Stimulated activated memory B cell treated with anti-CD40 and anti-IgM and Interleukin-4, amounts not matched to agents 10 μg/mL and 1 μg/mL and 100 μg/mL, for 72 hours (primary cell): ENCODE measurements at regions not wholly inside any gene's neighbourhood (a gene's known extent, or its start where the extent isn't known, plus 50 kb on each side); places are given as distances from the start of the nearest gene placed in this dataset.
A peak's percentile ranks its signal among the peaks of the same experiment; 100 is the strongest.

ENCODE experiments used
- ATAC-seq: fragments of 150-1000 bp; cut with Tn5 transposase; 2 replicates; pipeline ENCODE4 v1.10.0; 2021
- H3K27ac Mint-ChIP-seq: one replicate; pipeline ENCODE4 v1.8.0; 2022; ENCODE audit warnings: mild to moderate bottlenecking, mixed read lengths
- H3K27me3 Mint-ChIP-seq: one replicate; pipeline ENCODE4 v1.8.0; 2022; ENCODE audit warnings: mixed read lengths
- H3K36me3 Mint-ChIP-seq: one replicate; pipeline ENCODE4 v1.8.0; 2022; ENCODE audit warnings: mixed read lengths
- H3K4me1 Mint-ChIP-seq: one replicate; pipeline ENCODE4 v1.8.0; 2022; ENCODE audit warnings: mixed read lengths
- H3K4me3 Mint-ChIP-seq: one replicate; pipeline ENCODE4 v1.8.0; 2022; ENCODE audit warnings: mild to moderate bottlenecking, moderate library complexity, mixed read lengths
- H3K9me3 Mint-ChIP-seq: one replicate; pipeline ENCODE4 v1.8.0; 2022; ENCODE audit warnings: mixed read lengths

GRCh38 chr10:109287858-109288257 lies 635.5 kb downstream of the XPNPEP1 start:
- ATAC-seq: no peak
- Mint-ChIP-seq H3K27me3 (no peaks in the 10 kb centered on the region), H3K9me3 (no peaks in the 10 kb centered on the region), H3K27ac (no peak overlapping the region), H3K4me3 (no peak overlapping the region), H3K36me3 (no peaks in the 10 kb centered on the region), H3K4me1 (no peaks in the 10 kb centered on the region)

- no peaks in the 10 kb centered on the region for H3K27me3 Mint-ChIP-seq
- H3K4me3 Mint-ChIP-seq: no peak overlapping the region
- no peaks in the 10 kb centered on the region for H3K4me1 Mint-ChIP-seq
- ATAC-seq: no peak
- no peaks in the 10 kb centered on the region for H3K36me3 Mint-ChIP-seq
- no peak overlapping the region for H3K27ac Mint-ChIP-seq
- no peaks in the 10 kb centered on the region for H3K9me3 Mint-ChIP-seq
Observed at GRCh38 chr10:109282510-109282909, 640.8 kb downstream of the XPNPEP1 start.

- H3K4me1 Mint-ChIP-seq: no peaks in the 10 kb centered on the region
- no peaks in the 10 kb centered on the region for H3K36me3 Mint-ChIP-seq
- ATAC-seq: no peak
- no peak overlapping the region for H3K4me3 Mint-ChIP-seq
- no peak overlapping the region for H3K27ac Mint-ChIP-seq
- H3K9me3 Mint-ChIP-seq: no peaks in the 10 kb centered on the region
- H3K27me3 Mint-ChIP-seq: no peaks in the 10 kb centered on the region
Observed at GRCh38 chr10:109281347-109281746, 642.0 kb downstream of the XPNPEP1 start.

GRCh38 chr10:109280837-109281236 lies 642.5 kb downstream of the XPNPEP1 start:
- Mint-ChIP-seq H3K4me1 (no peaks in the 10 kb centered on the region), H3K27me3 (no peaks in the 10 kb centered on the region), H3K36me3 (no peaks in the 10 kb centered on the region), H3K9me3 (no peaks in the 10 kb centered on the region), H3K27ac (no peak overlapping the region), H3K4me3 (no peak overlapping the region)
- no peak for ATAC-seq

- Mint-ChIP-seq H3K27ac (no peak overlapping the region), H3K9me3 (no peaks in the 10 kb centered on the region), H3K4me1 (no peaks in the 10 kb centered on the region), H3K36me3 (no peaks in the 10 kb centered on the region), H3K27me3 (no peaks in the 10 kb centered on the region), H3K4me3 (no peak overlapping the region)
- no peak for ATAC-seq
Observed at GRCh38 chr10:109277456-109277855, 645.9 kb downstream of the XPNPEP1 start.

- Mint-ChIP-seq H3K4me1 (no peaks in the 10 kb centered on the region), H3K27me3 (no peaks in the 10 kb centered on the region), H3K9me3 (no peaks in the 10 kb centered on the region), H3K27ac (no peak overlapping the region), H3K36me3 (no peaks in the 10 kb centered on the region), H3K4me3 (no peak overlapping the region)
- ATAC-seq: no peak
Observed at GRCh38 chr10:109275960-109276359, 647.4 kb downstream of the XPNPEP1 start.

GRCh38 chr10:109274681-109275080 lies 648.6 kb downstream of the XPNPEP1 start:
- no peaks in the 10 kb centered on the region for H3K4me1 Mint-ChIP-seq
- H3K27ac Mint-ChIP-seq: no peak overlapping the region
- H3K36me3 Mint-ChIP-seq: no peaks in the 10 kb centered on the region

GRCh38 chr10:109270173-109270572 lies 653.1 kb downstream of the XPNPEP1 start:
- Mint-ChIP-seq H3K36me3 (no peaks in the 10 kb centered on the region), H3K27ac (no peak overlapping the region), H3K9me3 (no peaks in the 10 kb centered on the region), H3K4me3 (no peak overlapping the region), H3K4me1 (no peaks in the 10 kb centered on the region), H3K27me3 (no peaks in the 10 kb centered on the region)
- ATAC-seq: no peak

More at GRCh38 chr10:109274681-109275080, 648.6 kb downstream of the XPNPEP1 start:
- H3K4me3 Mint-ChIP-seq: no peak overlapping the region
- H3K27me3 Mint-ChIP-seq: no peaks in the 10 kb centered on the region
- H3K9me3 Mint-ChIP-seq: no peaks in the 10 kb centered on the region
- no peak for ATAC-seq

- Mint-ChIP-seq H3K27me3 (no peaks in the 10 kb centered on the region), H3K4me1 (no peaks in the 10 kb centered on the region), H3K4me3 (no peak overlapping the region), H3K36me3 (no peaks in the 10 kb centered on the region), H3K27ac (no peak overlapping the region), H3K9me3 (peaks cover 5% of the 10 kb centered on the region)
- ATAC-seq: no peak
Observed at GRCh38 chr10:109264004-109264403, 659.3 kb downstream of the XPNPEP1 start.

GRCh38 chr10:109261231-109261630 lies 662.1 kb downstream of the XPNPEP1 start:
- Mint-ChIP-seq H3K27ac (no peak overlapping the region), H3K9me3 (peaks cover 5% of the 10 kb centered on the region), H3K4me3 (no peak overlapping the region), H3K27me3 (no peaks in the 10 kb centered on the region), H3K4me1 (no peaks in the 10 kb centered on the region), H3K36me3 (no peaks in the 10 kb centered on the region)
- ATAC-seq: no peak

GRCh38 chr10:109259293-109259692 lies 664.0 kb downstream of the XPNPEP1 start:
- Mint-ChIP-seq H3K36me3 (no peaks in the 10 kb centered on the region), H3K4me3 (no peak overlapping the region), H3K27me3 (no peaks in the 10 kb centered on the region), H3K4me1 (no peaks in the 10 kb centered on the region), H3K9me3 (peaks cover 5% of the 10 kb centered on the region), H3K27ac (no peak overlapping the region)
- no peak for ATAC-seq

- H3K4me1 Mint-ChIP-seq: no peaks in the 10 kb centered on the region
- H3K9me3 Mint-ChIP-seq: no peaks in the 10 kb centered on the region
- no peak overlapping the region for H3K4me3 Mint-ChIP-seq
- ATAC-seq: no peak
- H3K27me3 Mint-ChIP-seq: no peaks in the 10 kb centered on the region
- H3K36me3 Mint-ChIP-seq: no peaks in the 10 kb centered on the region
- H3K27ac Mint-ChIP-seq: no peak overlapping the region
Observed at GRCh38 chr10:109253306-109253705, 670.0 kb downstream of the XPNPEP1 start.

GRCh38 chr10:109250152-109250551 lies 673.2 kb downstream of the XPNPEP1 start:
- Mint-ChIP-seq H3K36me3 (no peaks in the 10 kb centered on the region), H3K27ac (no peak overlapping the region), H3K4me3 (no peak overlapping the region), H3K4me1 (no peaks in the 10 kb centered on the region), H3K27me3 (no peaks in the 10 kb centered on the region), H3K9me3 (no peaks in the 10 kb centered on the region)
- ATAC-seq: no peak

GRCh38 chr10:109247814-109248213 lies 675.5 kb downstream of the XPNPEP1 start:
- Mint-ChIP-seq H3K9me3 (peaks cover 5% of the 10 kb centered on the region), H3K36me3 (no peaks in the 10 kb centered on the region), H3K4me1 (no peaks in the 10 kb centered on the region), H3K27ac (no peak overlapping the region), H3K27me3 (no peaks in the 10 kb centered on the region), H3K4me3 (no peak overlapping the region)
- no peak for ATAC-seq

- Mint-ChIP-seq H3K9me3 (peaks cover 7% of the 10 kb centered on the region), H3K27ac (no peak overlapping the region), H3K36me3 (no peaks in the 10 kb centered on the region)
Observed at GRCh38 chr10:109245821-109246220, 677.5 kb downstream of the XPNPEP1 start.

GRCh38 chr10:109239371-109239770 lies 683.9 kb downstream of the XPNPEP1 start:
- Mint-ChIP-seq H3K4me3 (no peak overlapping the region), H3K9me3 (peaks cover 12% of the 10 kb centered on the region), H3K4me1 (no peaks in the 10 kb centered on the region), H3K36me3 (no peaks in the 10 kb centered on the region), H3K27me3 (no peaks in the 10 kb centered on the region), H3K27ac (no peak overlapping the region)
- ATAC-seq: no peak

More at GRCh38 chr10:109245821-109246220, 677.5 kb downstream of the XPNPEP1 start:
- Mint-ChIP-seq H3K4me1 (no peaks in the 10 kb centered on the region), H3K27me3 (no peaks in the 10 kb centered on the region), H3K4me3 (no peak overlapping the region)
- peak; percentile 12 for ATAC-seq

- ATAC-seq: no peak
- H3K27me3 Mint-ChIP-seq: no peaks in the 10 kb centered on the region
- H3K4me1 Mint-ChIP-seq: no peaks in the 10 kb centered on the region
- peaks cover 7% of the 10 kb centered on the region for H3K9me3 Mint-ChIP-seq
- H3K27ac Mint-ChIP-seq: no peak overlapping the region
- H3K36me3 Mint-ChIP-seq: no peaks in the 10 kb centered on the region
- no peak overlapping the region for H3K4me3 Mint-ChIP-seq
Observed at GRCh38 chr10:109237682-109238081, 685.6 kb downstream of the XPNPEP1 start.
